GM18951 (cell line): ENCODE measurements at regions not wholly inside any gene's neighbourhood (a gene's known extent, or its start where the extent isn't known, plus 50 kb on each side); places are given as distances from the start of the nearest gene placed in this dataset.
"Not testable (repeated sequence)": the region's sequence is repeated elsewhere in the genome, so short reads cannot be mapped to it uniquely, and the experiment has no call there.

ENCODE experiments used
- POLR2A ChIP-seq: IDR thresholded peaks from 4 replicates; pipeline ENCODE4 v1.6.1; 2011; ENCODE audit warnings: mild to moderate bottlenecking; ENCODE audit not compliant: insufficient read length, insufficient read depth; ENCODE audit errors: extremely low read depth
- in situ Hi-C: fragments of 300-500 bp; cut with MboI; formaldehyde crosslinking; loops from one replicate; pipeline ENCODE4 v1.12.0; 2022; ENCODE audit warnings: low sequenced_read_pairs, mixed read lengths, inconsistent platforms; ENCODE audit not compliant: unreplicated experiment

GRCh38 chr4:115456231-115456630 lies 342.8 kb upstream of the NDST4 start:
- in situ Hi-C loops = no loop called here
- no peak for TF ChIP-seq POLR2A

GRCh38 chr4:115454228-115454627 lies 340.8 kb upstream of the NDST4 start:
- TF ChIP-seq POLR2A = no peak
- in situ Hi-C loops = no loop called here

GRCh38 chr4:115453416-115453815 lies 340.0 kb upstream of the NDST4 start:
- in situ Hi-C loops = no loop called here
- no peak for TF ChIP-seq POLR2A

GRCh38 chr4:115452229-115452628 lies 338.8 kb upstream of the NDST4 start:
- in situ Hi-C loops = not testable (repeated sequence)

GRCh38 chr4:115437739-115438138 lies 324.3 kb upstream of the NDST4 start:
- TF ChIP-seq POLR2A = no peak
- in situ Hi-C loops = no loop called here

GRCh38 chr4:115433491-115433890 lies 320.1 kb upstream of the NDST4 start:
- TF ChIP-seq POLR2A = no peak
- in situ Hi-C loops = no loop called here

- TF ChIP-seq POLR2A = no peak
- in situ Hi-C loops = no loop called here
Measured at GRCh38 chr4:115430024-115430423, 316.6 kb upstream of the NDST4 start.

- no peak for TF ChIP-seq POLR2A
- in situ Hi-C loops = no loop called here
Measured at GRCh38 chr4:115428455-115428854, 315.0 kb upstream of the NDST4 start.

GRCh38 chr4:115424852-115425251 lies 311.4 kb upstream of the NDST4 start:
- in situ Hi-C loops = no loop called here
- no peak for TF ChIP-seq POLR2A

- in situ Hi-C loops = no loop called here
- TF ChIP-seq POLR2A = no peak
Measured at GRCh38 chr4:115418635-115419396, 305.4 kb upstream of the NDST4 start.

GRCh38 chr4:115396034-115396433 lies 282.6 kb upstream of the NDST4 start:
- TF ChIP-seq POLR2A = no peak
- in situ Hi-C loops = no loop called here

GRCh38 chr4:115376866-115377265 lies 263.4 kb upstream of the NDST4 start:
- in situ Hi-C loops = no loop called here
- TF ChIP-seq POLR2A = no peak

- TF ChIP-seq POLR2A = no peak
- in situ Hi-C loops = no loop called here
Measured at GRCh38 chr4:115374621-115375020, 261.2 kb upstream of the NDST4 start.

- in situ Hi-C loops = no loop called here
- no peak for TF ChIP-seq POLR2A
Measured at GRCh38 chr4:115370490-115370889, 257.1 kb upstream of the NDST4 start.

GRCh38 chr4:115370012-115370411 lies 256.6 kb upstream of the NDST4 start:
- in situ Hi-C loops = no loop called here
- TF ChIP-seq POLR2A = no peak
